ENCODE measurements at regions not wholly inside any gene's neighbourhood (a gene's known extent, or its start where the extent isn't known, plus 50 kb on each side); places are given as distances from the start of the nearest gene placed in this dataset.

GRCh38 chr5:144009116-144009515 is 161.3 kb downstream of the YIPF5 start:
- H3K4me3 ChIP-seq (ENCODE audit: low read length in 3 of 3), result no peak overlapping the region
- FAIRE-seq (no peak), DNase-seq (no peak)
- intact Hi-C loops (cut with DNase I), result no loop called here
- no peak for TF ChIP-seq CTCF (IDR thresholded peaks at IDR 0.05; ENCODE audit: borderline replicate concordance, extremely low read depth, insufficient read depth)
- no peaks in the 10 kb centered on the region for H3K36me3 ChIP-seq (ENCODE audit: control insufficient read depth in 2 of 3, insufficient read depth in 3 of 3, low read length in 3 of 3)
- no peaks in the 10 kb centered on the region for H3K9me3 ChIP-seq (ENCODE audit: control insufficient read depth in 2 of 3, insufficient read depth in 1 of 3, low read length in 3 of 3)
- no peak overlapping the region for H3K27ac ChIP-seq (ENCODE audit: low read depth in 2 of 2, low read length in 2 of 2)
- no peaks in the 10 kb centered on the region for H3K27me3 ChIP-seq (ENCODE audit: control insufficient read depth, insufficient read depth, low read length)
- H3K9ac ChIP-seq (ENCODE audit: low read length in 3 of 3), result no peak overlapping the region
- no peaks in the 10 kb centered on the region for H3K4me1 ChIP-seq (ENCODE audit: control insufficient read depth in 2 of 3, insufficient read depth in 2 of 3, low read depth in 1 of 3, low read length in 3 of 3)

GRCh38 chr5:144011388-144011787 is 159.1 kb downstream of the YIPF5 start:
- H3K36me3 ChIP-seq (ENCODE audit: control insufficient read depth in 2 of 3, insufficient read depth in 3 of 3, low read length in 3 of 3), result no peaks in the 10 kb centered on the region
- FAIRE-seq (no peak), DNase-seq (no peak)
- H3K27ac ChIP-seq (ENCODE audit: low read depth in 2 of 2, low read length in 2 of 2), result no peak overlapping the region
- H3K4me1 ChIP-seq (ENCODE audit: control insufficient read depth in 2 of 3, insufficient read depth in 2 of 3, low read depth in 1 of 3, low read length in 3 of 3), result no peaks in the 10 kb centered on the region
- TF ChIP-seq CTCF (IDR thresholded peaks at IDR 0.05; ENCODE audit: borderline replicate concordance, extremely low read depth, insufficient read depth), result no peak
- intact Hi-C loops (cut with DNase I), result no loop called here
- H3K9me3 ChIP-seq (ENCODE audit: control insufficient read depth in 2 of 3, insufficient read depth in 1 of 3, low read length in 3 of 3), result no peaks in the 10 kb centered on the region
- no peak overlapping the region for H3K4me3 ChIP-seq (ENCODE audit: low read length in 3 of 3)
- no peaks in the 10 kb centered on the region for H3K27me3 ChIP-seq (ENCODE audit: control insufficient read depth, insufficient read depth, low read length)
- no peak overlapping the region for H3K9ac ChIP-seq (ENCODE audit: low read length in 3 of 3)

GRCh38 chr5:144013816-144014215 is 156.6 kb downstream of the YIPF5 start:
- H3K27ac ChIP-seq (ENCODE audit: low read depth in 2 of 2, low read length in 2 of 2), result no peak overlapping the region
- H3K36me3 ChIP-seq (ENCODE audit: control insufficient read depth in 2 of 3, insufficient read depth in 3 of 3, low read length in 3 of 3), result no peaks in the 10 kb centered on the region
- no peaks in the 10 kb centered on the region for H3K27me3 ChIP-seq (ENCODE audit: control insufficient read depth, insufficient read depth, low read length)
- DNase-seq (no peak), FAIRE-seq (no peak)
- no peaks in the 10 kb centered on the region for H3K4me1 ChIP-seq (ENCODE audit: control insufficient read depth in 2 of 3, insufficient read depth in 2 of 3, low read depth in 1 of 3, low read length in 3 of 3)
- no peak overlapping the region for H3K9ac ChIP-seq (ENCODE audit: low read length in 3 of 3)
- H3K4me3 ChIP-seq (ENCODE audit: low read length in 3 of 3), result no peak overlapping the region
- no peaks in the 10 kb centered on the region for H3K9me3 ChIP-seq (ENCODE audit: control insufficient read depth in 2 of 3, insufficient read depth in 1 of 3, low read length in 3 of 3)
- intact Hi-C loops (cut with DNase I), result no loop called here
- no peak for TF ChIP-seq CTCF (IDR thresholded peaks at IDR 0.05; ENCODE audit: borderline replicate concordance, extremely low read depth, insufficient read depth)

- H3K27me3 ChIP-seq (ENCODE audit: control insufficient read depth, insufficient read depth, low read length), result no peaks in the 10 kb centered on the region
- FAIRE-seq (no peak), DNase-seq (peak in 2 of 5 donors; percentile 54 to 75)
- H3K4me1 ChIP-seq (ENCODE audit: control insufficient read depth in 2 of 3, insufficient read depth in 2 of 3, low read depth in 1 of 3, low read length in 3 of 3), result no peaks in the 10 kb centered on the region
- no peaks in the 10 kb centered on the region for H3K9me3 ChIP-seq (ENCODE audit: control insufficient read depth in 2 of 3, insufficient read depth in 1 of 3, low read length in 3 of 3)
- no peak overlapping the region for H3K27ac ChIP-seq (ENCODE audit: low read depth in 2 of 2, low read length in 2 of 2)
- no peak overlapping the region for H3K4me3 ChIP-seq (ENCODE audit: low read length in 3 of 3)
- H3K9ac ChIP-seq (ENCODE audit: low read length in 3 of 3), result no peak overlapping the region
- no peaks in the 10 kb centered on the region for H3K36me3 ChIP-seq (ENCODE audit: control insufficient read depth in 2 of 3, insufficient read depth in 3 of 3, low read length in 3 of 3)
- TF ChIP-seq CTCF (IDR thresholded peaks at IDR 0.05; ENCODE audit: borderline replicate concordance, extremely low read depth, insufficient read depth), result no peak
- intact Hi-C loops (cut with DNase I), result no loop called here
Measured at GRCh38 chr5:144015961-144016360, 154.5 kb downstream of the YIPF5 start.
